ENCODE measurements at regions not wholly inside any gene's neighbourhood (a gene's known extent, or its start where the extent isn't known, plus 50 kb on each side); places are given as distances from the start of the nearest gene placed in this dataset.

GRCh38 chr12:125247477-125247876, 182.2 kb downstream of the AACS start:
- no peak for TF ChIP-seq CTCF (IDR thresholded peaks at IDR 0.05; ENCODE audit: insufficient read depth, low read depth, low read length, missing control alignments)
- no peak for DNase-seq (ENCODE audit: low read depth)
- no peak overlapping the region for H3K4me3 ChIP-seq (ENCODE audit: low read length)

GRCh38 chr12:125249066-125249824, 184.0 kb downstream of the AACS start:
- H3K4me3 ChIP-seq (ENCODE audit: low read length) = no peak overlapping the region
- no peak for TF ChIP-seq CTCF (IDR thresholded peaks at IDR 0.05; ENCODE audit: insufficient read depth, low read depth, low read length, missing control alignments)
- no peak for DNase-seq (ENCODE audit: low read depth)

- no peak for DNase-seq (ENCODE audit: low read depth)
- TF ChIP-seq CTCF (IDR thresholded peaks at IDR 0.05; ENCODE audit: insufficient read depth, low read depth, low read length, missing control alignments) = no peak
- no peak overlapping the region for H3K4me3 ChIP-seq (ENCODE audit: low read length)
Measured at GRCh38 chr12:125249932-125250331, 184.7 kb downstream of the AACS start.

GRCh38 chr12:125254236-125254635, 189.0 kb downstream of the AACS start:
- TF ChIP-seq CTCF (IDR thresholded peaks at IDR 0.05; ENCODE audit: insufficient read depth, low read depth, low read length, missing control alignments) = no peak
- no peak overlapping the region for H3K4me3 ChIP-seq (ENCODE audit: low read length)
- no peak for DNase-seq (ENCODE audit: low read depth)

- no peak for TF ChIP-seq CTCF (IDR thresholded peaks at IDR 0.05; ENCODE audit: insufficient read depth, low read depth, low read length, missing control alignments)
- no peak overlapping the region for H3K4me3 ChIP-seq (ENCODE audit: low read length)
- no peak for DNase-seq (ENCODE audit: low read depth)
Measured at GRCh38 chr12:125254856-125255255, 189.6 kb downstream of the AACS start.

GRCh38 chr12:125255935-125256633, 190.8 kb downstream of the AACS start:
- no peak for TF ChIP-seq CTCF (IDR thresholded peaks at IDR 0.05; ENCODE audit: insufficient read depth, low read depth, low read length, missing control alignments)
- DNase-seq (ENCODE audit: low read depth) = no peak
- H3K4me3 ChIP-seq (ENCODE audit: low read length) = no peak overlapping the region

GRCh38 chr12:125256634-125256936, 191.3 kb downstream of the AACS start:
- no peak for TF ChIP-seq CTCF (IDR thresholded peaks at IDR 0.05; ENCODE audit: insufficient read depth, low read depth, low read length, missing control alignments)
- no peak for DNase-seq (ENCODE audit: low read depth)
- H3K4me3 ChIP-seq (ENCODE audit: low read length) = no peak overlapping the region

Measured in epithelial cell of esophagus (primary cell).